Stimulated activated CD8-positive, alpha-beta memory T cell treated with anti-CD3 and anti-CD28 coated beads, Interleukin-4, amount 100 ng/mL, for 1 hour (primary cell): ENCODE measurements at regions not wholly inside any gene's neighbourhood (a gene's known extent, or its start where the extent isn't known, plus 50 kb on each side); places are given as distances from the start of the nearest gene placed in this dataset.
"Not testable (repeated sequence)": the region's sequence is repeated elsewhere in the genome, so short reads cannot be mapped to it uniquely, and the experiment has no call there.

Experiments
- DNase-seq, 2 donors: peaks; one replicate each; pipeline ENCODE4 v3.0.0-alpha.2; 2020; ENCODE audit warnings: low read depth in 2 of 2, low spot score in 1 of 2

GRCh38 chr5:36778336-36778735 lies 98.2 kb upstream of the NIPBL start:
- no peak for DNase-seq

GRCh38 chr5:36782612-36783011 lies 94.0 kb upstream of the NIPBL start:
- not testable (repeated sequence) for DNase-seq

GRCh38 chr5:36786448-36787012 lies 90.0 kb upstream of the NIPBL start:
- DNase-seq: no peak

- DNase-seq: no peak
Measured at GRCh38 chr5:36787365-36788093, 89.0 kb upstream of the NIPBL start.

- DNase-seq: no peak
Measured at GRCh38 chr5:36790847-36791246, 85.7 kb upstream of the NIPBL start.

GRCh38 chr5:36792560-36793180 lies 83.9 kb upstream of the NIPBL start:
- no peak for DNase-seq

GRCh38 chr5:36795366-36795765 lies 81.2 kb upstream of the NIPBL start:
- DNase-seq: no peak

- DNase-seq: no peak
Measured at GRCh38 chr5:36796155-36796554, 80.4 kb upstream of the NIPBL start.

- DNase-seq: no peak
Measured at GRCh38 chr5:36801523-36801922, 75.0 kb upstream of the NIPBL start.

- DNase-seq: no peak
Measured at GRCh38 chr5:36802187-36802586, 74.4 kb upstream of the NIPBL start.

GRCh38 chr5:36813249-36813648 lies 63.3 kb upstream of the NIPBL start:
- not testable (repeated sequence) for DNase-seq

- DNase-seq: no peak
Measured at GRCh38 chr5:36815871-36816270, 60.7 kb upstream of the NIPBL start.

GRCh38 chr5:36820900-36821299 lies 55.7 kb upstream of the NIPBL start:
- no peak for DNase-seq

- no peak for DNase-seq
Measured at GRCh38 chr5:36826694-36827093, 49.9 kb upstream of the NIPBL start.
